SK-N-SH (cell line): ENCODE measurements at regions not wholly inside any gene's neighbourhood (a gene's known extent, or its start where the extent isn't known, plus 50 kb on each side); places are given as distances from the start of the nearest gene placed in this dataset.

Experiments used
- CTCF ChIA-PET: fragments of 300-600, 350-600 bp; formaldehyde crosslinking; extraction: SDS; loops from one replicate; lab custom pipeline; 2021; lab: Yijun Ruan, JAX
- POLR2A ChIA-PET: fragments of 350-600 bp; sonication (Branson Sonifier 250); formaldehyde crosslinking; extraction: SDS; loops from one replicate; lab custom pipeline; 2020; ENCODE audit warnings: antibody characterized with exemption, inconsistent platforms; lab: Yijun Ruan, JAX
- DNase-seq: peaks from one replicate; pipeline ENCODE4 v3.0.0; 2012
- H2AFZ ChIP-seq: fragments of 200-600 bp; sonication (generic); 2 replicates; pipeline ENCODE4 v1.8.1; 2016; ENCODE audit warnings: antibody characterized with exemption, mild to moderate bottlenecking, low read depth
- H3F3A ChIP-seq: fragments of 200-600 bp; sonication (generic); replicated peaks from 2 replicates; pipeline ENCODE3; 2016; ENCODE audit warnings: antibody characterized with exemption, mild to moderate bottlenecking; ENCODE audit not compliant: insufficient read depth
- H3K27ac ChIP-seq, 2 experiments: fragments of 200-500 bp in 1 of 2; fragments of 200-600 bp in 1 of 2; sonication (Bioruptor generic) in 1 of 2; sonication (generic), shearing (Covaris generic) in 1 of 2; 2 replicates each; pipeline versions ENCODE4 v1.5.1 to v1.6.1; 2014 to 2016; ENCODE audit warnings: low read depth in 2 of 2, inconsistent platforms in 1 of 2, low read length in 1 of 2, mild to moderate bottlenecking in 1 of 2, mixed read lengths in 1 of 2
- H3K27me3 ChIP-seq: fragments of 200-600 bp; sonication (generic), shearing (Covaris generic); 2 replicates; pipeline ENCODE4 v1.6.1; 2016; ENCODE audit warnings: mixed run types; ENCODE audit not compliant: insufficient read depth
- H3K36me3 ChIP-seq, 2 experiments: fragments of 200-500 bp in 1 of 2; fragments of 200-600 bp in 1 of 2; sonication (Bioruptor generic) in 1 of 2; sonication (generic) in 1 of 2; replicated peaks in 1 of 2; 2 replicates each; pipeline versions ENCODE3 to v1.5.1; 2014 to 2016; ENCODE audit warnings: low read length in 1 of 2, mild to moderate bottlenecking in 1 of 2; ENCODE audit not compliant: insufficient read depth in 2 of 2, control insufficient read depth in 1 of 2
- H3K4me1 ChIP-seq, 2 experiments: fragments of 200-500 bp in 1 of 2; fragments of 200-600 bp in 1 of 2; sonication (Bioruptor generic) in 1 of 2; sonication (generic), shearing (Covaris generic) in 1 of 2; 2 replicates each; pipeline versions ENCODE4 v1.5.1 to v1.6.1; 2014 to 2016; ENCODE audit warnings: low read depth in 1 of 2, low read length in 1 of 2, mixed run types in 1 of 2; ENCODE audit not compliant: insufficient read depth in 2 of 2, control insufficient read depth in 1 of 2
- H3K4me2 ChIP-seq: fragments of 200-600 bp; sonication (generic), shearing (Covaris generic); 2 replicates; pipeline ENCODE4 v1.6.1; 2017; ENCODE audit warnings: mixed run types
- H3K4me3 ChIP-seq, 2 experiments: fragments of 200-500 bp in 1 of 2; fragments of 200-600 bp in 1 of 2; sonication (Bioruptor generic) in 1 of 2; sonication (generic), shearing (Covaris generic) in 1 of 2; 2 replicates each; pipeline versions ENCODE4 v1.5.1 to v1.8.1; 2014 to 2016; ENCODE audit warnings: low read depth in 2 of 2, inconsistent platforms in 1 of 2, low read length in 1 of 2, mild to moderate bottlenecking in 1 of 2, mixed read lengths in 1 of 2, moderate library complexity in 1 of 2
- H3K79me2 ChIP-seq: fragments of 200-600 bp; sonication (generic); 2 replicates; pipeline ENCODE4 v1.8.1; 2017; ENCODE audit warnings: mild to moderate bottlenecking; ENCODE audit not compliant: insufficient read depth
- H3K9ac ChIP-seq: fragments of 200-600 bp; sonication (generic); 2 replicates; pipeline ENCODE4 v1.6.1; 2017; ENCODE audit warnings: mixed run types
- H3K9me2 ChIP-seq: fragments of 200-600 bp; sonication (generic); 2 replicates; pipeline ENCODE4 v1.6.1; 2017; ENCODE audit warnings: mixed run types
- H3K9me3 ChIP-seq: fragments of 200-600 bp; sonication (generic); 2 replicates; pipeline ENCODE4 v1.6.1; 2017; ENCODE audit warnings: mixed run types, mild to moderate bottlenecking, moderate library complexity
- H4K20me1 ChIP-seq: fragments of 200-600 bp; sonication (generic); 2 replicates; pipeline ENCODE4 v1.6.1; 2017; ENCODE audit warnings: mild to moderate bottlenecking, mixed run types; ENCODE audit not compliant: insufficient read depth
- EP300 ChIP-seq, 2 experiments: IDR thresholded peaks; 2 replicates each; pipeline versions ENCODE4 v1.4.0 to v1.6.1; 2012; ENCODE audit warnings: borderline replicate concordance in 1 of 2, low read depth in 1 of 2, low read length in 1 of 2
- FOXJ3 ChIP-seq: sonication (generic); formaldehyde crosslinking; IDR thresholded peaks from 2 replicates; pipeline ENCODE4 v1.5.1; 2020; ENCODE audit warnings: mild to moderate bottlenecking, missing genetic modification reagents
- FOXM1 ChIP-seq: IDR thresholded peaks from 2 replicates; pipeline ENCODE4 v1.4.0; 2012; ENCODE audit warnings: low read depth, mild to moderate bottlenecking
- JUND ChIP-seq: IDR thresholded peaks from 2 replicates; pipeline ENCODE4 v1.4.0; 2012
- NFIC ChIP-seq: IDR thresholded peaks from 2 replicates; pipeline ENCODE4 v1.4.0; 2012; ENCODE audit warnings: borderline replicate concordance
- NRF1 ChIP-seq: IDR thresholded peaks from 2 replicates; pipeline ENCODE4 v1.6.1; 2012; ENCODE audit warnings: low read depth, mild to moderate bottlenecking, low read length
- POLR2AphosphoS5 ChIP-seq: IDR thresholded peaks from 2 replicates; pipeline ENCODE4 v1.6.1; 2012; ENCODE audit warnings: low read depth, low read length
- RCOR1 ChIP-seq: fragments of 150-350 bp; IDR thresholded peaks from 2 replicates; pipeline ENCODE4 v1.6.1; 2017; ENCODE audit warnings: antibody characterized with exemption, low read length
- REST ChIP-seq: IDR thresholded peaks from 2 replicates; pipeline ENCODE4 v1.6.1; 2012; ENCODE audit warnings: mild to moderate bottlenecking, low read depth, low read length, moderate library complexity
- SIN3A ChIP-seq: IDR thresholded peaks from 2 replicates; pipeline ENCODE4 v1.6.1; 2012; ENCODE audit warnings: low read depth, mild to moderate bottlenecking, low read length, moderate library complexity, borderline replicate concordance
- SMC3 ChIP-seq: IDR thresholded peaks from 2 replicates; pipeline ENCODE4 v1.6.1; 2012; ENCODE audit warnings: low read depth, low read length, improper control_type of control experiment
- TAF1 ChIP-seq: IDR thresholded peaks from 2 replicates; pipeline ENCODE4 v1.6.1; 2012; ENCODE audit warnings: low read depth, mild to moderate bottlenecking, low read length, moderate library complexity, borderline replicate concordance
- TCF12 ChIP-seq: IDR thresholded peaks from 2 replicates; pipeline ENCODE4 v1.4.0; 2012
- WGBS: methylation state at CpG from one replicate; pipeline ENCODE4 v1.1.6; 2017; ENCODE audit warnings: low lambda C conversion rate; 5-methylcytosine and 5-hydroxymethylcytosine counted together
- TF ChIP-seq, protein P1 (sequence below): IDR thresholded peaks from 2 replicates; pipeline ENCODE4; 2012
- TF ChIP-seq, protein P2 (sequence below): fragments of 200-600 bp; sonication (generic); IDR thresholded peaks from 2 replicates; pipeline ENCODE4 v1.6.1; 2017; ENCODE audit warnings: antibody characterized with exemption, mild to moderate bottlenecking, moderate library complexity
- TF ChIP-seq, protein P3 (sequence below): IDR thresholded peaks from 2 replicates; pipeline ENCODE4 v1.4.0; 2012; ENCODE audit warnings: low read depth, borderline replicate concordance
- TF ChIP-seq, protein P4 (sequence below): IDR thresholded peaks from 2 replicates; pipeline ENCODE4 v1.4.0; 2012; ENCODE audit warnings: low read depth
- TF ChIP-seq, protein P5 (sequence below): IDR thresholded peaks from 2 replicates; pipeline ENCODE4 v1.4.0; 2012; ENCODE audit warnings: low read depth, borderline replicate concordance

GRCh38 chrX:36528661-36529060 lies 479.5 kb upstream of the FAM47C start:
- Histone ChIP-seq H2AFZ (no peak overlapping the region), H3K9me2 (no peaks in the 10 kb centered on the region), H3K36me3 (no peaks in the 10 kb centered on the region), H3K9me3 (no peaks in the 10 kb centered on the region), H3K27ac (no peak overlapping the region), H3K79me2 (no peaks in the 10 kb centered on the region), H3K27me3 (no peaks in the 10 kb centered on the region), H3K9ac (no peak overlapping the region), H4K20me1 (no peaks in the 10 kb centered on the region), H3F3A (no peaks in the 10 kb centered on the region), H3K4me1 (no peaks in the 10 kb centered on the region), H3K4me2 (no peak overlapping the region), H3K4me3 (no peak overlapping the region)
- 10% methylated on average over 1 of the region's 1 CpG for WGBS
- ChIA-PET CTCF (no interaction called here), POLR2A (no interaction called here)
- no peak for TF ChIP-seq TAF1
- DNase-seq, result no peak

GRCh38 chrX:36534900-36535299 lies 473.3 kb upstream of the FAM47C start:
- no peaks in the 10 kb centered on the region for H3K36me3 ChIP-seq
- H3K9me2 ChIP-seq, result no peaks in the 10 kb centered on the region
- no peak overlapping the region for H3K4me3 ChIP-seq
- TF ChIP-seq FOXJ3 (CRISPR knock-in tag), result no peak
- TF ChIP-seq, protein P1, sequence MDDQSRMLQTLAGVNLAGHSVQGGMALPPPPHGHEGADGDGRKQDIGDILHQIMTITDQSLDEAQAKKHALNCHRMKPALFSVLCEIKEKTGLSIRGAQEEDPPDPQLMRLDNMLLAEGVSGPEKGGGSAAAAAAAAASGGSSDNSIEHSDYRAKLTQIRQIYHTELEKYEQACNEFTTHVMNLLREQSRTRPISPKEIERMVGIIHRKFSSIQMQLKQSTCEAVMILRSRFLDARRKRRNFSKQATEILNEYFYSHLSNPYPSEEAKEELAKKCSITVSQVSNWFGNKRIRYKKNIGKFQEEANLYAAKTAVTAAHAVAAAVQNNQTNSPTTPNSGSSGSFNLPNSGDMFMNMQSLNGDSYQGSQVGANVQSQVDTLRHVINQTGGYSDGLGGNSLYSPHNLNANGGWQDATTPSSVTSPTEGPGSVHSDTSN, result no peak
- TF ChIP-seq, protein P2, sequence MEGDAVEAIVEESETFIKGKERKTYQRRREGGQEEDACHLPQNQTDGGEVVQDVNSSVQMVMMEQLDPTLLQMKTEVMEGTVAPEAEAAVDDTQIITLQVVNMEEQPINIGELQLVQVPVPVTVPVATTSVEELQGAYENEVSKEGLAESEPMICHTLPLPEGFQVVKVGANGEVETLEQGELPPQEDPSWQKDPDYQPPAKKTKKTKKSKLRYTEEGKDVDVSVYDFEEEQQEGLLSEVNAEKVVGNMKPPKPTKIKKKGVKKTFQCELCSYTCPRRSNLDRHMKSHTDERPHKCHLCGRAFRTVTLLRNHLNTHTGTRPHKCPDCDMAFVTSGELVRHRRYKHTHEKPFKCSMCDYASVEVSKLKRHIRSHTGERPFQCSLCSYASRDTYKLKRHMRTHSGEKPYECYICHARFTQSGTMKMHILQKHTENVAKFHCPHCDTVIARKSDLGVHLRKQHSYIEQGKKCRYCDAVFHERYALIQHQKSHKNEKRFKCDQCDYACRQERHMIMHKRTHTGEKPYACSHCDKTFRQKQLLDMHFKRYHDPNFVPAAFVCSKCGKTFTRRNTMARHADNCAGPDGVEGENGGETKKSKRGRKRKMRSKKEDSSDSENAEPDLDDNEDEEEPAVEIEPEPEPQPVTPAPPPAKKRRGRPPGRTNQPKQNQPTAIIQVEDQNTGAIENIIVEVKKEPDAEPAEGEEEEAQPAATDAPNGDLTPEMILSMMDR, result no peak
- no peak for TF ChIP-seq NFIC
- no peak for TF ChIP-seq JUND
- no peak for TF ChIP-seq SMC3
- no peak for TF ChIP-seq POLR2AphosphoS5
- TF ChIP-seq REST, result no peak
- TF ChIP-seq, protein P3, sequence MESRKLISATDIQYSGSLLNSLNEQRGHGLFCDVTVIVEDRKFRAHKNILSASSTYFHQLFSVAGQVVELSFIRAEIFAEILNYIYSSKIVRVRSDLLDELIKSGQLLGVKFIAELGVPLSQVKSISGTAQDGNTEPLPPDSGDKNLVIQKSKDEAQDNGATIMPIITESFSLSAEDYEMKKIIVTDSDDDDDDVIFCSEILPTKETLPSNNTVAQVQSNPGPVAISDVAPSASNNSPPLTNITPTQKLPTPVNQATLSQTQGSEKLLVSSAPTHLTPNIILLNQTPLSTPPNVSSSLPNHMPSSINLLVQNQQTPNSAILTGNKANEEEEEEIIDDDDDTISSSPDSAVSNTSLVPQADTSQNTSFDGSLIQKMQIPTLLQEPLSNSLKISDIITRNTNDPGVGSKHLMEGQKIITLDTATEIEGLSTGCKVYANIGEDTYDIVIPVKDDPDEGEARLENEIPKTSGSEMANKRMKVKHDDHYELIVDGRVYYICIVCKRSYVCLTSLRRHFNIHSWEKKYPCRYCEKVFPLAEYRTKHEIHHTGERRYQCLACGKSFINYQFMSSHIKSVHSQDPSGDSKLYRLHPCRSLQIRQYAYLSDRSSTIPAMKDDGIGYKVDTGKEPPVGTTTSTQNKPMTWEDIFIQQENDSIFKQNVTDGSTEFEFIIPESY, result no peak
- no peak for TF ChIP-seq NRF1
- TF ChIP-seq, protein P4, sequence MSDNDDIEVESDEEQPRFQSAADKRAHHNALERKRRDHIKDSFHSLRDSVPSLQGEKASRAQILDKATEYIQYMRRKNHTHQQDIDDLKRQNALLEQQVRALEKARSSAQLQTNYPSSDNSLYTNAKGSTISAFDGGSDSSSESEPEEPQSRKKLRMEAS, result no peak
- TF ChIP-seq SIN3A, result no peak
- no peak for TF ChIP-seq EP300 (IDR thresholded peaks at IDR 0.05; ENCODE audit: borderline replicate concordance in 1 of 2, low read depth in 1 of 2, low read length in 1 of 2)
- TF ChIP-seq, protein P5, sequence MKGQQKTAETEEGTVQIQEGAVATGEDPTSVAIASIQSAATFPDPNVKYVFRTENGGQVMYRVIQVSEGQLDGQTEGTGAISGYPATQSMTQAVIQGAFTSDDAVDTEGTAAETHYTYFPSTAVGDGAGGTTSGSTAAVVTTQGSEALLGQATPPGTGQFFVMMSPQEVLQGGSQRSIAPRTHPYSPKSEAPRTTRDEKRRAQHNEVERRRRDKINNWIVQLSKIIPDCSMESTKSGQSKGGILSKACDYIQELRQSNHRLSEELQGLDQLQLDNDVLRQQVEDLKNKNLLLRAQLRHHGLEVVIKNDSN, result no peak
- no peak for TF ChIP-seq RCOR1
- TF ChIP-seq TCF12, result no peak
- TF ChIP-seq FOXM1, result no peak
- POLR2A ChIA-PET, result no interaction called here
- no peaks in the 10 kb centered on the region for H3K79me2 ChIP-seq
- no peak overlapping the region for H3K27ac ChIP-seq
- DNase-seq, result no peak
- no peak overlapping the region for H3K4me2 ChIP-seq
- H4K20me1 ChIP-seq, result no peaks in the 10 kb centered on the region
- H3K4me1 ChIP-seq, result no peaks in the 10 kb centered on the region
- no peaks in the 10 kb centered on the region for H3K9me3 ChIP-seq
- WGBS, result 24% methylated on average over 6 of the region's 6 CpGs
- H3K27me3 ChIP-seq, result no peaks in the 10 kb centered on the region
- CTCF ChIA-PET, result no interaction called here
- no peaks in the 10 kb centered on the region for H3F3A ChIP-seq
- H3K9ac ChIP-seq, result no peak overlapping the region
- no peak overlapping the region for H2AFZ ChIP-seq
